ENCODE measurements at regions not wholly inside any gene's neighbourhood (a gene's known extent, or its start where the extent isn't known, plus 50 kb on each side); places are given as distances from the start of the nearest gene placed in this dataset.

GRCh38 chr1:61517345-61517744, 207.6 kb downstream of the TM2D1 start:
- Histone ChIP-seq H3K9me3 (ENCODE audit: control insufficient read depth, insufficient read depth, low read length) (no peaks in the 10 kb centered on the region), H3K4ac (ENCODE audit: low read depth, low read length) (no peak overlapping the region), H3K56ac (ENCODE audit: extremely low read depth, insufficient read depth, low read length) (no peak overlapping the region), H3K18ac (ENCODE audit: low read depth, low read length) (no peak overlapping the region), H2BK120ac (ENCODE audit: low read depth, low read length) (no peak overlapping the region), H2BK5ac (ENCODE audit: low read depth, low read length, poor library complexity, severe bottlenecking) (no peak overlapping the region), H3K4me3 (ENCODE audit: insufficient read depth, low read depth, low read length) (no peak overlapping the region), H3K9me1 (ENCODE audit: insufficient read depth, low read length) (no peaks in the 10 kb centered on the region), H4K8ac (ENCODE audit: low read depth in 2 of 2, low read length in 2 of 2) (no peak overlapping the region), H2AFZ (replicated peaks; ENCODE audit: low read length, poor library complexity) (no peak overlapping the region), H2AK9ac (replicated peaks; ENCODE audit: low read depth, low read length, poor library complexity) (no peak overlapping the region), H3K14ac (replicated peaks; ENCODE audit: low read depth, low read length) (no peak overlapping the region), H2BK20ac (ENCODE audit: low read depth, low read length) (no peak overlapping the region), H3K9ac (ENCODE audit: low read depth, low read length) (no peak overlapping the region), H2AK5ac (ENCODE audit: low read depth, low read length) (no peak overlapping the region), H2BK15ac (ENCODE audit: low read depth, low read length) (no peak overlapping the region), H3K27me3 (ENCODE audit: control insufficient read depth, insufficient read depth, low read length) (no peaks in the 10 kb centered on the region), H4K91ac (ENCODE audit: insufficient read depth, low read depth, low read length) (no peak overlapping the region), H3K23ac (ENCODE audit: low read depth, low read length) (no peak overlapping the region), H4K20me1 (ENCODE audit: insufficient read depth, low read length) (no peaks in the 10 kb centered on the region), H3K36me3 (ENCODE audit: control insufficient read depth, insufficient read depth, low read length) (no peaks in the 10 kb centered on the region), H3K4me2 (ENCODE audit: low read depth, low read length) (no peak overlapping the region), H3K4me1 (ENCODE audit: control insufficient read depth, insufficient read depth, low read length) (no peaks in the 10 kb centered on the region), H4K5ac (ENCODE audit: low read depth, low read length) (no peak overlapping the region), H3K27ac (ENCODE audit: insufficient read depth, low read length) (no peak overlapping the region), H3K79me1 (ENCODE audit: low read depth in 1 of 2, low read length in 2 of 2) (no peaks in the 10 kb centered on the region)
- TF ChIP-seq MAFK (IDR thresholded peaks at IDR 0.05; ENCODE audit: low read depth, low read length) (peak; percentile 78), USF2 (IDR thresholded peaks at IDR 0.05; ENCODE audit: low read depth, low read length) (no peak), FOS (IDR thresholded peaks at IDR 0.05; ENCODE audit: low read depth, low read length) (no peak), RCOR1 (IDR thresholded peaks at IDR 0.05; ENCODE audit: insufficient replicate concordance, low read length) (no peak)
- intact Hi-C loops (cut with micrococcal nuclease) (no loop called here), in situ Hi-C loops (cut with MboI; ENCODE audit: low sequenced_read_pairs) (no loop called here), dilution Hi-C loops (cut with HindIII; ENCODE audit: low sequenced_read_pairs, unreplicated experiment) (no loop called here)
- ATAC-seq (ENCODE audit: low read depth) = no peak
- CTCF ChIA-PET = no interaction called here
- no CpG with 5 or more reads among the region's 4 CpGs for WGBS, 2 experiments (ENCODE audit: extremely low coverage in 2 of 2, insufficient read length in 1 of 2)
- no TSS peak for BruUV-seq (replicated peaks)
- POLR2A ChIA-PET (ENCODE audit: unreplicated experiment) = no interaction called here
- DNase-seq = no peak
